LHCN-M2 (cell line): ENCODE measurements at regions not wholly inside any gene's neighbourhood (a gene's known extent, or its start where the extent isn't known, plus 50 kb on each side); places are given as distances from the start of the nearest gene placed in this dataset.
"Not testable (repeated sequence)": the region's sequence is repeated elsewhere in the genome, so short reads cannot be mapped to it uniquely, and the experiment has no call there.

ENCODE experiments used
- DNase-seq: peaks from one replicate; pipeline ENCODE4 v3.0.0-alpha.2; 2012; ENCODE audit warnings: low read depth

GRCh38 chr11:72525466-72525865 is 91.1 kb upstream of the CLPB start:
- peak; percentile 30 for DNase-seq

- peak; percentile 38 for DNase-seq
Observed at GRCh38 chr11:72524711-72525110, 90.4 kb upstream of the CLPB start.

- no peak for DNase-seq
Observed at GRCh38 chr11:72523991-72524390, 89.7 kb upstream of the CLPB start.

- no peak for DNase-seq
Observed at GRCh38 chr11:72522186-72522585, 87.9 kb upstream of the CLPB start.

GRCh38 chr11:72521664-72522063 is 87.3 kb upstream of the CLPB start:
- DNase-seq: no peak

GRCh38 chr11:72520815-72521214 is 86.5 kb upstream of the CLPB start:
- DNase-seq: no peak

GRCh38 chr11:72519882-72520281 is 85.6 kb upstream of the CLPB start:
- not testable (repeated sequence) for DNase-seq

GRCh38 chr11:72519220-72519881 is 85.0 kb upstream of the CLPB start:
- peak; percentile 29 for DNase-seq

- no peak for DNase-seq
Observed at GRCh38 chr11:72514331-72514730, 80.0 kb upstream of the CLPB start.

- no peak for DNase-seq
Observed at GRCh38 chr11:72513411-72513810, 79.1 kb upstream of the CLPB start.

GRCh38 chr11:72512956-72513355 is 78.6 kb upstream of the CLPB start:
- no peak for DNase-seq

GRCh38 chr11:72511393-72512047 is 77.2 kb upstream of the CLPB start:
- no peak for DNase-seq

- no peak for DNase-seq
Observed at GRCh38 chr11:72507050-72507449, 72.7 kb upstream of the CLPB start.

- peak; percentile 39 for DNase-seq
Observed at GRCh38 chr11:72497731-72498130, 63.4 kb upstream of the CLPB start.

GRCh38 chr11:72494109-72494429 is 59.7 kb upstream of the CLPB start:
- no peak for DNase-seq

- no peak for DNase-seq
Observed at GRCh38 chr11:72493426-72494108, 59.2 kb upstream of the CLPB start.

- DNase-seq: peak; percentile 13
Observed at GRCh38 chr11:72491001-72491400, 56.7 kb upstream of the CLPB start.
